Keratinocyte (primary cell): ENCODE measurements at regions not wholly inside any gene's neighbourhood (a gene's known extent, or its start where the extent isn't known, plus 50 kb on each side); places are given as distances from the start of the nearest gene placed in this dataset.

ENCODE experiments used
- DNase-seq: peaks from one replicate; pipeline ENCODE4 v3.0.0-alpha.2; 2011; ENCODE audit warnings: low read depth, missing footprints, low spot score
- FAIRE-seq: peaks from 2 replicates; lab custom pipeline; 2011; peaks lifted over from hg19 to GRCh38; lab: Jason Lieb, UNC
- H2AFZ ChIP-seq: 2 replicates; pipeline ENCODE4 v1.6.0; 2012; ENCODE audit warnings: low read length, control low read depth, inconsistent platforms; ENCODE audit not compliant: control insufficient read depth
- H3K27ac ChIP-seq: 2 replicates; pipeline ENCODE4 v1.5.1; 2011; ENCODE audit warnings: low read length; ENCODE audit not compliant: control insufficient read depth, insufficient read depth
- H3K27me3 ChIP-seq: 3 replicates; pipeline ENCODE4 v1.6.0; 2011; ENCODE audit warnings: low read length; ENCODE audit not compliant: control insufficient read depth, insufficient read depth; ENCODE audit errors: extremely low read depth
- H3K36me3 ChIP-seq, 2 experiments: 2 replicates in 1 of 2; 3 replicates in 1 of 2; pipeline ENCODE4 v1.5.1; 2011; ENCODE audit warnings: low read length in 2 of 2, mild to moderate bottlenecking in 1 of 2; ENCODE audit not compliant: control insufficient read depth in 2 of 2, insufficient read depth in 2 of 2; ENCODE audit errors: extremely low read depth in 1 of 2
- H3K4me1 ChIP-seq: 3 replicates; pipeline ENCODE4 v1.5.1; 2011; ENCODE audit warnings: low read length; ENCODE audit not compliant: control insufficient read depth, insufficient read depth; ENCODE audit errors: extremely low read depth
- H3K4me2 ChIP-seq: 3 replicates; pipeline ENCODE4 v1.6.0; 2011; ENCODE audit warnings: low read depth, low read length; ENCODE audit not compliant: control insufficient read depth, insufficient read depth; ENCODE audit errors: extremely low read depth
- H3K4me3 ChIP-seq, 3 experiments: fragments of 200-600 bp in 1 of 3; sonication (generic) in 1 of 3; 2 replicates in 2 of 3; 3 replicates in 1 of 3; pipeline ENCODE4 v1.5.1; 2011 to 2016; ENCODE audit warnings: low read length in 3 of 3, mild to moderate bottlenecking in 3 of 3, control low read depth in 2 of 3, inconsistent platforms in 1 of 3, low read depth in 1 of 3, mixed read lengths in 1 of 3, mixed run types in 1 of 3, moderate library complexity in 1 of 3; ENCODE audit not compliant: control insufficient read depth in 2 of 3, insufficient read depth in 2 of 3; ENCODE audit errors: extremely low read depth in 1 of 3
- H3K79me2 ChIP-seq: 2 replicates; pipeline ENCODE4 v1.6.0; 2012; ENCODE audit warnings: low read length; ENCODE audit not compliant: control insufficient read depth, insufficient read depth
- H3K9ac ChIP-seq: 3 replicates; pipeline ENCODE4 v1.6.0; 2011; ENCODE audit warnings: low read length; ENCODE audit not compliant: control insufficient read depth, insufficient read depth; ENCODE audit errors: extremely low read depth
- H3K9me1 ChIP-seq: 3 replicates; pipeline ENCODE4 v1.6.0; 2011; ENCODE audit warnings: low read length; ENCODE audit not compliant: control insufficient read depth, insufficient read depth; ENCODE audit errors: extremely low read depth
- H3K9me3 ChIP-seq: 2 replicates; pipeline ENCODE4 v1.5.1; 2012; ENCODE audit warnings: low read depth, low read length; ENCODE audit not compliant: control insufficient read depth
- H4K20me1 ChIP-seq: 3 replicates; pipeline ENCODE4 v1.6.0; 2011; ENCODE audit warnings: low read length; ENCODE audit not compliant: control insufficient read depth, insufficient read depth; ENCODE audit errors: extremely low read depth
- EZH2 ChIP-seq: IDR thresholded peaks from one replicate; pipeline ENCODE4 v1.6.1; 2012; ENCODE audit warnings: inconsistent platforms, mild to moderate bottlenecking, low read length, moderate library complexity
- dilution Hi-C: fragments of 300-500 bp; cut with MboI; formaldehyde crosslinking; loops from one replicate; pipeline ENCODE4 v1.7.0; 2020; ENCODE audit warnings: low sequenced_read_pairs; ENCODE audit not compliant: extremely low pct_ligation_motif_present
- TF ChIP-seq, protein P1 (sequence below), 3 experiments: IDR thresholded peaks in 1 of 3; conservative IDR thresholded peaks in 1 of 3; optimal IDR thresholded peaks in 1 of 3; 2 replicates in 2 of 3; 3 replicates in 1 of 3; pipeline versions ENCODE3 to v1.5.1; 2011; ENCODE audit warnings: low read length in 3 of 3, mild to moderate bottlenecking in 3 of 3, moderate library complexity in 2 of 3, control low read depth in 1 of 3, inconsistent platforms in 1 of 3; ENCODE audit not compliant: insufficient read depth in 2 of 3; ENCODE audit errors: extremely low read depth in 1 of 3

DNA sequence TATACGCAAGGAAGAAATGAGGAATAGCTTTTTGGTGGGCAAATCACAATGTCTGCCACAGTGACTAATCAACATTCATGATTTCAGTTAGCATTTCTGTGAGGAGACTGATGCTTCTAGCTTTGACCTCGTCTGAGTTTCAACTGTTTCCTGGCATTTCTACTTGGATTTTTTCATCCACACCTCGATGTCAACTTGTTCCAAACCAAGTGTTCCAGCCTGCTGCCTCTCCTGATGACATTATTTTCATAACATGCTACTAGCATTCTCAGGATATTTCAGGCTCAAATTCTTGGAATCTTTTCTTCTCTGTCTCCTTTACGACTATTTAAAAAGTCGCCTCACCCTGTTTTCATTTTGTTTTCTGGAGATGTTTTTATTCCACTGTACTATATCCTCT lies 90.3 kb upstream of the TEX13D start:
- H3K4me1 ChIP-seq, result no peaks in the 10 kb centered on the region
- no peak overlapping the region for H3K4me2 ChIP-seq
- no peak overlapping the region for H3K4me3 ChIP-seq
- H2AFZ ChIP-seq, result no peak overlapping the region
- dilution Hi-C loops, result no loop called here
- H3K27ac ChIP-seq, result no peak overlapping the region
- no peaks in the 10 kb centered on the region for H3K79me2 ChIP-seq
- H3K9me3 ChIP-seq, result no peaks in the 10 kb centered on the region
- H3K9ac ChIP-seq, result no peak overlapping the region
- DNase-seq (no peak), FAIRE-seq (no peak)
- no peaks in the 10 kb centered on the region for H3K9me1 ChIP-seq
- no peaks in the 10 kb centered on the region for H3K27me3 ChIP-seq
- H4K20me1 ChIP-seq, result no peaks in the 10 kb centered on the region
- TF ChIP-seq, protein P1, sequence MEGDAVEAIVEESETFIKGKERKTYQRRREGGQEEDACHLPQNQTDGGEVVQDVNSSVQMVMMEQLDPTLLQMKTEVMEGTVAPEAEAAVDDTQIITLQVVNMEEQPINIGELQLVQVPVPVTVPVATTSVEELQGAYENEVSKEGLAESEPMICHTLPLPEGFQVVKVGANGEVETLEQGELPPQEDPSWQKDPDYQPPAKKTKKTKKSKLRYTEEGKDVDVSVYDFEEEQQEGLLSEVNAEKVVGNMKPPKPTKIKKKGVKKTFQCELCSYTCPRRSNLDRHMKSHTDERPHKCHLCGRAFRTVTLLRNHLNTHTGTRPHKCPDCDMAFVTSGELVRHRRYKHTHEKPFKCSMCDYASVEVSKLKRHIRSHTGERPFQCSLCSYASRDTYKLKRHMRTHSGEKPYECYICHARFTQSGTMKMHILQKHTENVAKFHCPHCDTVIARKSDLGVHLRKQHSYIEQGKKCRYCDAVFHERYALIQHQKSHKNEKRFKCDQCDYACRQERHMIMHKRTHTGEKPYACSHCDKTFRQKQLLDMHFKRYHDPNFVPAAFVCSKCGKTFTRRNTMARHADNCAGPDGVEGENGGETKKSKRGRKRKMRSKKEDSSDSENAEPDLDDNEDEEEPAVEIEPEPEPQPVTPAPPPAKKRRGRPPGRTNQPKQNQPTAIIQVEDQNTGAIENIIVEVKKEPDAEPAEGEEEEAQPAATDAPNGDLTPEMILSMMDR (optimal IDR thresholded peaks at IDR 0.05 in 1 of 3, IDR thresholded peaks at IDR 0.05 in 1 of 3, conservative IDR thresholded peaks at IDR 0.05 in 1 of 3; ENCODE audit: extremely low read depth in 1 of 3, insufficient read depth in 2 of 3, low read length in 3 of 3), result no peak
- no peak for TF ChIP-seq EZH2
- no peaks in the 10 kb centered on the region for H3K36me3 ChIP-seq

DNA sequence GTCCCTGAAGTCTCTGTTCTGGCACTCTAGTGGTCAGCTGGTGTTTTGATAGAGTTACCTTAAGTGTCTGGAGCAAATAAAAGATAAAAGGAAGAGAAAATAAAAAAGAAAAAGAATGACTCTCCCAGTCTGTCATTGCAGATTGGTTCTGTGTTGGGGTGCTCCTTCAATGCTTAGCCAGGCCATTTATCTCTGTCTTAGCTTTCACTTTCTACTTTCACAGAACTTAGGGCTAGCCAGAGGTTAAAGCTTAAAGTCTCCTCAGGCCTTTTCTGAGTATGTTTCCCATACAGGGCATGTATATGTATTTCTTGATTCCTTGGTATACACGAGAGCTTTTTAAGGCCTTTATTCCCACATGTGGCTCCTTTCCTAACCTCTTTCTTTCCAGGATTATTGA lies 83.1 kb upstream of the TEX13D start:
- Histone ChIP-seq H3K9me1 (no peaks in the 10 kb centered on the region), H3K4me3 (no peak overlapping the region), H4K20me1 (no peaks in the 10 kb centered on the region), H3K9me3 (no peaks in the 10 kb centered on the region), H3K27ac (no peak overlapping the region), H3K79me2 (no peaks in the 10 kb centered on the region), H2AFZ (no peak overlapping the region), H3K36me3 (no peaks in the 10 kb centered on the region), H3K27me3 (no peaks in the 10 kb centered on the region), H3K4me2 (no peak overlapping the region), H3K9ac (no peak overlapping the region), H3K4me1 (no peaks in the 10 kb centered on the region)
- FAIRE-seq, result no peak
- no peak for DNase-seq
- no peak for TF ChIP-seq EZH2
- TF ChIP-seq, protein P1 (optimal IDR thresholded peaks at IDR 0.05 in 1 of 3, IDR thresholded peaks at IDR 0.05 in 1 of 3, conservative IDR thresholded peaks at IDR 0.05 in 1 of 3; ENCODE audit: extremely low read depth in 1 of 3, insufficient read depth in 2 of 3, low read length in 3 of 3), result no peak
- dilution Hi-C loops, result no loop called here
